WTC11 (cell line): ENCODE measurements at regions not wholly inside any gene's neighbourhood (a gene's known extent, or its start where the extent isn't known, plus 50 kb on each side); places are given as distances from the start of the nearest gene placed in this dataset.
"Not testable (repeated sequence)": the region's sequence is repeated elsewhere in the genome, so short reads cannot be mapped to it uniquely, and the experiment has no call there.

Source experiments
- ATAC-seq: fragments of 200-7000 bp; cut with Tn5 transposase; 2 replicates; pipeline ENCODE4 v1.10.0; 2021; ENCODE audit warnings: mild to moderate bottlenecking, moderate library complexity
- CTCF ChIA-PET: fragments of 300-600 bp; sonication (Branson Sonifier 250); formaldehyde crosslinking; loops from one replicate; lab custom pipeline; 2021; ENCODE audit warnings: antibody characterized with exemption; lab: Charles Lee
- POLR2A ChIA-PET: fragments of 350-600 bp; sonication (Branson Sonifier 250); formaldehyde crosslinking; loops from one replicate; lab custom pipeline; 2021; ENCODE audit warnings: antibody characterized with exemption; lab: Charles Lee
- DNase-seq: peaks from one replicate; pipeline ENCODE4 v3.0.0; 2021; ENCODE audit warnings: low spot score
- H3K27ac Mint-ChIP-seq: 2 replicates; pipeline ENCODE4 v1.8.0; 2021; ENCODE audit warnings: mixed read lengths
- H3K27me3 Mint-ChIP-seq: 2 replicates; pipeline ENCODE4 v1.8.0; 2021; ENCODE audit warnings: low read depth, mild to moderate bottlenecking, moderate library complexity, mixed read lengths
- H3K36me3 Mint-ChIP-seq: 2 replicates; pipeline ENCODE4 v1.8.0; 2021; ENCODE audit warnings: mixed read lengths
- H3K4me1 Mint-ChIP-seq: 2 replicates; pipeline ENCODE4 v1.8.0; 2022; ENCODE audit warnings: mixed read lengths
- H3K4me3 Mint-ChIP-seq: 2 replicates; pipeline ENCODE4 v1.8.0; 2021; ENCODE audit warnings: mild to moderate bottlenecking, moderate library complexity, mixed read lengths
- H3K9me3 Mint-ChIP-seq: 2 replicates; pipeline ENCODE4 v1.8.0; 2021; ENCODE audit warnings: mixed read lengths
- ESRRA ChIP-seq: sonication (generic); formaldehyde crosslinking; IDR thresholded peaks from 2 replicates; pipeline ENCODE4 v1.8.1; 2022; ENCODE audit warnings: mild to moderate bottlenecking, missing genetic modification reagents, borderline replicate concordance
- FOXJ3 ChIP-seq: sonication (generic); formaldehyde crosslinking; IDR thresholded peaks from 2 replicates; pipeline ENCODE4 v1.9.0; 2021; ENCODE audit warnings: missing genetic modification reagents, mild to moderate bottlenecking, borderline replicate concordance
- FOXK1 ChIP-seq: sonication (generic); formaldehyde crosslinking; IDR thresholded peaks from 2 replicates; pipeline ENCODE4 v1.8.0; 2022; ENCODE audit warnings: mild to moderate bottlenecking, moderate library complexity, missing genetic modification reagents
- GABPB1 ChIP-seq: sonication (generic); formaldehyde crosslinking; IDR thresholded peaks from 2 replicates; pipeline ENCODE4 v1.8.1; 2023; ENCODE audit warnings: mild to moderate bottlenecking, missing genetic modification reagents
- KAT7 ChIP-seq: sonication (generic); formaldehyde crosslinking; IDR thresholded peaks from 2 replicates; pipeline ENCODE4 v1.8.1; 2023; ENCODE audit warnings: missing genetic modification reagents, mild to moderate bottlenecking, borderline replicate concordance
- NFYB ChIP-seq: sonication (generic); formaldehyde crosslinking; conservative IDR thresholded peaks from 2 replicates; pipeline ENCODE4 v1.8.0; 2022; ENCODE audit warnings: low read depth, missing genetic modification reagents
- NR3C1 ChIP-seq: sonication (generic); formaldehyde crosslinking; conservative IDR thresholded peaks from 2 replicates; pipeline ENCODE4 v1.8.1; 2023; ENCODE audit warnings: low read depth, mild to moderate bottlenecking, missing genetic modification reagents
- RELA ChIP-seq: sonication (generic); formaldehyde crosslinking; IDR thresholded peaks from 2 replicates; pipeline ENCODE4 v1.8.1; 2022; ENCODE audit warnings: missing genetic modification reagents, mild to moderate bottlenecking, borderline replicate concordance
- SMAD3 ChIP-seq: sonication (generic); formaldehyde crosslinking; IDR thresholded peaks from 2 replicates; pipeline ENCODE4 v1.8.0; 2022; ENCODE audit warnings: missing genetic modification reagents, mild to moderate bottlenecking, borderline replicate concordance
- SP1 ChIP-seq: sonication (generic); formaldehyde crosslinking; conservative IDR thresholded peaks from 2 replicates; pipeline ENCODE4 v1.8.1; 2022; ENCODE audit warnings: missing genetic modification reagents
- ZNF396 ChIP-seq: fragments of 250-450 bp; sonication (Bioruptor Pico); IDR thresholded peaks from 2 replicates; pipeline ENCODE4 v1.8.0; 2021; ENCODE audit warnings: mild to moderate bottlenecking, moderate library complexity, borderline replicate concordance
- TF ChIP-seq, protein P1 (sequence below): sonication (generic); formaldehyde crosslinking; IDR thresholded peaks from 2 replicates; pipeline ENCODE4 v1.8.0; 2023; ENCODE audit warnings: missing genetic modification reagents
- TF ChIP-seq, protein P2 (sequence below): fragments of 250-450 bp; sonication (Bioruptor Pico); IDR thresholded peaks from 2 replicates; pipeline ENCODE4 v1.8.0; 2021; ENCODE audit warnings: mild to moderate bottlenecking
- TF ChIP-seq, protein P3 (sequence below): sonication (generic); formaldehyde crosslinking; IDR thresholded peaks from 2 replicates; pipeline ENCODE4 v1.8.1; 2023; ENCODE audit warnings: mild to moderate bottlenecking, missing genetic modification reagents, moderate library complexity
- TF ChIP-seq, protein P4 (sequence below): sonication (generic); formaldehyde crosslinking; IDR thresholded peaks from 2 replicates; pipeline ENCODE4 v1.8.0; 2023; ENCODE audit warnings: mild to moderate bottlenecking, missing genetic modification reagents
- TF ChIP-seq, protein P5 (sequence below): fragments of 250-450 bp; sonication (Bioruptor Pico); IDR thresholded peaks from 2 replicates; pipeline ENCODE4 v1.9.0; 2021; ENCODE audit warnings: moderate library complexity, mild to moderate bottlenecking, inconsistent platforms, borderline replicate concordance
- TF ChIP-seq, protein P6 (sequence below): sonication (generic); formaldehyde crosslinking; IDR thresholded peaks from 2 replicates; pipeline ENCODE4 v1.8.1; 2022; ENCODE audit warnings: mild to moderate bottlenecking, missing genetic modification reagents, moderate library complexity, borderline replicate concordance

DNA sequence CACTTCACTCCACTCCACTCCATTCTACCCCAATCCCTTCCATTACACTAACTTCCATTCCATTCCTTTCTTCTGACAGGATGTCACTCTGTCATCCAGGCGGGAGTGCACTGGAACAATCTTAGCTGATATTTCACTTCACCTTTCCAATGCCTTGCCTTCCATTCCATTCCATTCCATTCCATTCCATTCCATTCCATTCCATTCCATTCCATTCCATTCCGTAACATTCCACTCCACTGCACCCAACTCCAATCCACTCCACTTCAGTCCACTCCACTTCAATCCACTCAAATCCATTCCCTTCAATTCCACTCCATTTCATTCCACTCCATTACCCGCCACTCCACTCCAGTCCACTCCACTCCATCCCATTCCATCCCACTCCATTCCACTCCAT lies 1099.4 kb downstream of the TSPY10 start:
- peaks cover 8% of the 10 kb centered on the region; the same call in 1 of the 2 replicates for H3K27me3 Mint-ChIP-seq
- CTCF ChIA-PET, result no interaction called here
- no peak overlapping the region for H3K4me3 Mint-ChIP-seq
- no peak for TF ChIP-seq FOXK1
- TF ChIP-seq, protein P1, sequence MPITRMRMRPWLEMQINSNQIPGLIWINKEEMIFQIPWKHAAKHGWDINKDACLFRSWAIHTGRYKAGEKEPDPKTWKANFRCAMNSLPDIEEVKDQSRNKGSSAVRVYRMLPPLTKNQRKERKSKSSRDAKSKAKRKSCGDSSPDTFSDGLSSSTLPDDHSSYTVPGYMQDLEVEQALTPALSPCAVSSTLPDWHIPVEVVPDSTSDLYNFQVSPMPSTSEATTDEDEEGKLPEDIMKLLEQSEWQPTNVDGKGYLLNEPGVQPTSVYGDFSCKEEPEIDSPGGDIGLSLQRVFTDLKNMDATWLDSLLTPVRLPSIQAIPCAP, result no peak
- TF ChIP-seq, protein P2, sequence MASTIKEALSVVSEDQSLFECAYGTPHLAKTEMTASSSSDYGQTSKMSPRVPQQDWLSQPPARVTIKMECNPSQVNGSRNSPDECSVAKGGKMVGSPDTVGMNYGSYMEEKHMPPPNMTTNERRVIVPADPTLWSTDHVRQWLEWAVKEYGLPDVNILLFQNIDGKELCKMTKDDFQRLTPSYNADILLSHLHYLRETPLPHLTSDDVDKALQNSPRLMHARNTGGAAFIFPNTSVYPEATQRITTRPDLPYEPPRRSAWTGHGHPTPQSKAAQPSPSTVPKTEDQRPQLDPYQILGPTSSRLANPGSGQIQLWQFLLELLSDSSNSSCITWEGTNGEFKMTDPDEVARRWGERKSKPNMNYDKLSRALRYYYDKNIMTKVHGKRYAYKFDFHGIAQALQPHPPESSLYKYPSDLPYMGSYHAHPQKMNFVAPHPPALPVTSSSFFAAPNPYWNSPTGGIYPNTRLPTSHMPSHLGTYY (CRISPR knock-in tag), result no peak
- TF ChIP-seq, protein P3, sequence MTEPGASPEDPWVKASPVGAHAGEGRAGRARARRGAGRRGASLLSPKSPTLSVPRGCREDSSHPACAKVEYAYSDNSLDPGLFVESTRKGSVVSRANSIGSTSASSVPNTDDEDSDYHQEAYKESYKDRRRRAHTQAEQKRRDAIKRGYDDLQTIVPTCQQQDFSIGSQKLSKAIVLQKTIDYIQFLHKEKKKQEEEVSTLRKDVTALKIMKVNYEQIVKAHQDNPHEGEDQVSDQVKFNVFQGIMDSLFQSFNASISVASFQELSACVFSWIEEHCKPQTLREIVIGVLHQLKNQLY (CRISPR knock-in tag), result no peak
- TF ChIP-seq, protein P4, sequence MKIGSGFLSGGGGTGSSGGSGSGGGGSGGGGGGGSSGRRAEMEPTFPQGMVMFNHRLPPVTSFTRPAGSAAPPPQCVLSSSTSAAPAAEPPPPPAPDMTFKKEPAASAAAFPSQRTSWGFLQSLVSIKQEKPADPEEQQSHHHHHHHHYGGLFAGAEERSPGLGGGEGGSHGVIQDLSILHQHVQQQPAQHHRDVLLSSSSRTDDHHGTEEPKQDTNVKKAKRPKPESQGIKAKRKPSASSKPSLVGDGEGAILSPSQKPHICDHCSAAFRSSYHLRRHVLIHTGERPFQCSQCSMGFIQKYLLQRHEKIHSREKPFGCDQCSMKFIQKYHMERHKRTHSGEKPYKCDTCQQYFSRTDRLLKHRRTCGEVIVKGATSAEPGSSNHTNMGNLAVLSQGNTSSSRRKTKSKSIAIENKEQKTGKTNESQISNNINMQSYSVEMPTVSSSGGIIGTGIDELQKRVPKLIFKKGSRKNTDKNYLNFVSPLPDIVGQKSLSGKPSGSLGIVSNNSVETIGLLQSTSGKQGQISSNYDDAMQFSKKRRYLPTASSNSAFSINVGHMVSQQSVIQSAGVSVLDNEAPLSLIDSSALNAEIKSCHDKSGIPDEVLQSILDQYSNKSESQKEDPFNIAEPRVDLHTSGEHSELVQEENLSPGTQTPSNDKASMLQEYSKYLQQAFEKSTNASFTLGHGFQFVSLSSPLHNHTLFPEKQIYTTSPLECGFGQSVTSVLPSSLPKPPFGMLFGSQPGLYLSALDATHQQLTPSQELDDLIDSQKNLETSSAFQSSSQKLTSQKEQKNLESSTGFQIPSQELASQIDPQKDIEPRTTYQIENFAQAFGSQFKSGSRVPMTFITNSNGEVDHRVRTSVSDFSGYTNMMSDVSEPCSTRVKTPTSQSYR, result no peak
- TF ChIP-seq, protein P5, sequence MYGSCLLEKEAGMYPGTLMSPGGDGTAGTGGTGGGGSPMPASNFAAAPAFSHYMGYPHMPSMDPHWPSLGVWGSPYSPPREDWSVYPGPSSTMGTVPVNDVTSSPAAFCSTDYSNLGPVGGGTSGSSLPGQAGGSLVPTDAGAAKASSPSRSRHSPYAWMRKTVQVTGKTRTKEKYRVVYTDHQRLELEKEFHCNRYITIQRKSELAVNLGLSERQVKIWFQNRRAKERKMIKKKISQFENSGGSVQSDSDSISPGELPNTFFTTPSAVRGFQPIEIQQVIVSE (CRISPR knock-in tag), result no peak
- ATAC-seq, result no peak
- POLR2A ChIA-PET, result no interaction called here
- peaks cover 9% of the 10 kb centered on the region for H3K9me3 Mint-ChIP-seq
- DNase-seq, result no peak
- peaks cover 8% of the 10 kb centered on the region for H3K36me3 Mint-ChIP-seq
- no peaks in the 10 kb centered on the region for H3K4me1 Mint-ChIP-seq
- H3K27ac Mint-ChIP-seq, result no peak overlapping the region

DNA sequence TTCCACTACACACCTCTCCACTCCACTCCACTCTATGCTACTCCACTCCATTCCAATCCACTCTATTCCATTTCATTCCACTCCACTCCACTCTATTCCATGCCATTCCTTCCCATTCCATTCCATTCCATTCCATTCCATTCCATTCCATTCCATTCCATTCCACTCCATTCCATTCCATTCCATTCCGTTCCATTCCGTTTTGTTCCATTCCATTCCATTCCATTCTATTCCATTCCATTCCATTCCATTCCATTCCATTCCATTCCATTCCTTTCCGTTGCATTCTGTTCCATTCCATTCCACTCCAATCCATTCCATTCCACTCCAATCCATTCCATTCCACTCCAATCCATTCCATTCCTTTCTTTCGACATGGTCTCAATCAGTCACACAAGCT lies 1121.1 kb downstream of the TSPY10 start:
- CTCF ChIA-PET, H3K4me3 Mint-ChIP-seq, POLR2A ChIA-PET, DNase-seq, H3K27me3 Mint-ChIP-seq, H3K9me3 Mint-ChIP-seq, ATAC-seq, H3K4me1 Mint-ChIP-seq, H3K27ac Mint-ChIP-seq: not testable (repeated sequence)
- peaks cover 12% of the 10 kb centered on the region for H3K36me3 Mint-ChIP-seq

DNA sequence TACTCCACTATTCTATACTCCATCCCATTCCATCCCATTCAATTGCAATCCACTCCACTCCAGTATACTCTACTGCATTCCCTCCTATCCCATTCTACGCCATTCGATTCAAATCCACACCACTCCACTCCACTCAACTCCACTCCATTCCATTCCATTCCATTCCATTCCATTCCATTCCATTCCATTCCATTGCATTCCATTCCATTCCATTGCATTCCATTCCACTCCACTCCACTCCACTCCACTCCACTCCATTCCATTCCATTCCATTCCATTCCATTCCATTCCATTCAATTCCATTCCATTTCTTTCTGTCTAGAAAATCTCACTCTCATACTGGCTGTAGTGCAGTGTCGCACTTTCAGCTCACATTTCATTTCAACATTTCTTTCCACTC lies 1129.4 kb downstream of the TSPY10 start:
- H3K36me3 Mint-ChIP-seq, H3K4me1 Mint-ChIP-seq, H3K9me3 Mint-ChIP-seq, H3K27ac Mint-ChIP-seq, H3K4me3 Mint-ChIP-seq, ATAC-seq, POLR2A ChIA-PET, DNase-seq, CTCF ChIA-PET: not testable (repeated sequence)
- peaks cover 36% of the 10 kb centered on the region for H3K27me3 Mint-ChIP-seq

DNA sequence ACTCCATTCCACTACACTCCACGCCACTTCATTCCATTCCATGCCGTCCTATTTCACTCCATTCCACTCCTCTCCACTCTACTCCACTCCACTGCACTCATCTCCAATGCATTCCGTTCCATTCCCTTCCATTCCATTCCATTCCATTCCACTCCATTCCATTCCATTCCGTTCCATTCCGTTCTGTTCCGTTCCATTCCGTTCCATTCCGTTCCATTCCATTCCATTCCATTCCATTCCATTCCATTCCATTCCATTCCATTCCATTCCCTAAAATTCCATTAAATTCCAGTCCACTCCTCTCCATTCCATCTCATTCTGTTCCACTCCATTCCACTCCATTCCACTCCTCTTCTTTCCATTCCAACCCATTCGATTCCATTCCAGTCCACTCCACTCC lies 1139.1 kb downstream of the TSPY10 start:
- H3K36me3 Mint-ChIP-seq, result peaks cover 13% of the 10 kb centered on the region
- ChIA-PET POLR2A (no interaction called here), CTCF (no interaction called here)
- H3K4me1 Mint-ChIP-seq, result no peaks in the 10 kb centered on the region
- DNase-seq (no peak), ATAC-seq (no peak)
- H3K9me3 Mint-ChIP-seq, result peaks cover 13% of the 10 kb centered on the region
- H3K4me3 Mint-ChIP-seq, result no peak overlapping the region
- no peak overlapping the region for H3K27ac Mint-ChIP-seq
- peaks cover 37% of the 10 kb centered on the region for H3K27me3 Mint-ChIP-seq
- TF ChIP-seq ESRRA (CRISPR knock-in tag) (no peak), NR3C1 (CRISPR knock-in tag) (no peak), GABPB1 (CRISPR knock-in tag) (no peak), SMAD3 (CRISPR knock-in tag) (no peak), RELA (CRISPR knock-in tag) (no peak), NFYB (CRISPR knock-in tag) (no peak), SP1 (CRISPR knock-in tag) (no peak), ZNF396 (CRISPR knock-in tag) (no peak), KAT7 (CRISPR knock-in tag) (no peak), FOXJ3 (CRISPR knock-in tag) (no peak)
- TF ChIP-seq, protein P2 (CRISPR knock-in tag), result no peak
- TF ChIP-seq, protein P6, sequence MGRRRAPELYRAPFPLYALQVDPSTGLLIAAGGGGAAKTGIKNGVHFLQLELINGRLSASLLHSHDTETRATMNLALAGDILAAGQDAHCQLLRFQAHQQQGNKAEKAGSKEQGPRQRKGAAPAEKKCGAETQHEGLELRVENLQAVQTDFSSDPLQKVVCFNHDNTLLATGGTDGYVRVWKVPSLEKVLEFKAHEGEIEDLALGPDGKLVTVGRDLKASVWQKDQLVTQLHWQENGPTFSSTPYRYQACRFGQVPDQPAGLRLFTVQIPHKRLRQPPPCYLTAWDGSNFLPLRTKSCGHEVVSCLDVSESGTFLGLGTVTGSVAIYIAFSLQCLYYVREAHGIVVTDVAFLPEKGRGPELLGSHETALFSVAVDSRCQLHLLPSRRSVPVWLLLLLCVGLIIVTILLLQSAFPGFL (CRISPR knock-in tag), result no peak
